ENCODE measurements at regions not wholly inside any gene's neighbourhood (a gene's known extent, or its start where the extent isn't known, plus 50 kb on each side); places are given as distances from the start of the nearest gene placed in this dataset.

DNA sequence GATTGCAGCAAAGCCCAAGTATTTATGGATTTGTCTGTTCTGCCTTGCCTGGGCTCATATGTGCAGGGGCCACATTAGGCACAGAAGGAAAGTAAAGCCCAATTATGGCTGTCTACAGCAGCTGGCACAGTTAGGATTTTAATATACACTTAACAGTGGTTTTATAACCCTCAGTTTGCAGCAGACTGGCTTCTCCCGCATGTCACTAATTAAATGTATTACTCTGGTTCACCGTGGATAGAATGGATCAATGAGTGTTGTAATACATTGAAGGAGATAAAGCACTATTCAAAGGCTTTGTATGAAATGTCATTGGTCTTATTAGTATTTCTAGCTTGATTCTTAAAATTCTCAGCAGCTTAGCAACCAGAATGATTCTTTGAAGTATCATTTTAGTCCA, 320.2 kb downstream of the KCNS3 start:
- H3K4me3 ChIP-seq (ENCODE audit: control insufficient read depth in 1 of 2, extremely low read depth in 1 of 2, low read length in 1 of 2), result no peak overlapping the region
- 100% methylated on average over 1 of the region's 2 CpGs for WGBS (ENCODE audit: insufficient coverage)
- no peaks in the 10 kb centered on the region for H3K4me1 ChIP-seq (ENCODE audit: control insufficient read depth in 1 of 2, extremely low read depth in 1 of 2, insufficient read depth in 2 of 2, low read length in 2 of 2)
- no peak overlapping the region for H3K27ac ChIP-seq (ENCODE audit: low read length)
- Mint-ChIP-seq H3K36me3 (no peaks in the 10 kb centered on the region), H3K9me3 (peaks cover 0 to 6% (median 0%) of the 10 kb centered on the region in 3 donors), H3K27ac (no peak overlapping the region), H3K4me3 (no peak overlapping the region), H3K27me3 (peaks cover 4 to 11% of the 10 kb centered on the region in 2 donors), H3K4me1 (no peaks in the 10 kb centered on the region)
- ATAC-seq (replicated peaks in 1 of 4), result no peak
- CTCF ChIA-PET, result no interaction called here
- no peaks in the 10 kb centered on the region for H3K36me3 ChIP-seq (ENCODE audit: control insufficient read depth in 2 of 2, extremely low read depth in 1 of 2, insufficient read depth in 1 of 2, low read length in 1 of 2)
- POLR2A ChIA-PET, result no interaction called here
- no peaks in the 10 kb centered on the region for H3K9me3 ChIP-seq
- no peak for DNase-seq
- peaks cover 0 to 3% of the 10 kb centered on the region in 2 experiments for H3K27me3 ChIP-seq (replicated peaks in 1 of 2; ENCODE audit: control insufficient read depth in 2 of 2, extremely low read depth in 1 of 2, insufficient read depth in 2 of 2, low read length in 1 of 2)

DNA sequence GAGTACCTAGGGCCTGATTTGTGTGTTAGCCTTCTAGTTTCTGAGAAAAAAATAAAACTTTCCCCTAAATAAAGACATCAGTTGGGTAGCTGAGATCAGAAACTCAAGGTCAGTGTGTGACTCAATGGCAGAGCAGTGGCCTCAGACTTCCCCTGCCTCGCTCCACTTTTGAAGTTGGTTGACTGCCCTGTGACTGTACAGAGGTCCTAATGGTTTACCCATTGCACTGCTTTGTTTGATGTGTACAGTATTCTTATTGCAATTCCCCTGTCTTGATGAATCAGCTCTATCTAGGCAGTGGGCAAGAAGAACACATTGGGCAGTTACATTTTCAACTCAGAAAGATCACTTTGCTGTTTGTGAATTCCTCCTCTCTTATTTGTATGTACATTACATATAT, 315.7 kb downstream of the KCNS3 start:
- WGBS (ENCODE audit: insufficient coverage), result 100% methylated on average over 1 of the region's 1 CpG
- H3K4me3 ChIP-seq (ENCODE audit: control insufficient read depth in 1 of 2, extremely low read depth in 1 of 2, low read length in 1 of 2), result no peak overlapping the region
- no peaks in the 10 kb centered on the region for H3K27me3 ChIP-seq (replicated peaks in 1 of 2; ENCODE audit: control insufficient read depth in 2 of 2, extremely low read depth in 1 of 2, insufficient read depth in 2 of 2, low read length in 1 of 2)
- Mint-ChIP-seq H3K4me3 (no peak overlapping the region), H3K4me1 (no peaks in the 10 kb centered on the region), H3K27me3 (peaks cover 0 to 9% of the 10 kb centered on the region in 2 donors), H3K9me3 (no peaks in the 10 kb centered on the region), H3K27ac (no peak overlapping the region), H3K36me3 (no peaks in the 10 kb centered on the region)
- ChIA-PET CTCF (no interaction called here), POLR2A (no interaction called here)
- no peaks in the 10 kb centered on the region for H3K36me3 ChIP-seq (ENCODE audit: control insufficient read depth in 2 of 2, extremely low read depth in 1 of 2, insufficient read depth in 1 of 2, low read length in 1 of 2)
- H3K27ac ChIP-seq (ENCODE audit: low read length), result no peak overlapping the region
- no peaks in the 10 kb centered on the region for H3K4me1 ChIP-seq (ENCODE audit: control insufficient read depth in 1 of 2, extremely low read depth in 1 of 2, insufficient read depth in 2 of 2, low read length in 2 of 2)
- no peak for DNase-seq
- H3K9me3 ChIP-seq, result no peaks in the 10 kb centered on the region
- ATAC-seq (replicated peaks in 1 of 4), result no peak

DNA sequence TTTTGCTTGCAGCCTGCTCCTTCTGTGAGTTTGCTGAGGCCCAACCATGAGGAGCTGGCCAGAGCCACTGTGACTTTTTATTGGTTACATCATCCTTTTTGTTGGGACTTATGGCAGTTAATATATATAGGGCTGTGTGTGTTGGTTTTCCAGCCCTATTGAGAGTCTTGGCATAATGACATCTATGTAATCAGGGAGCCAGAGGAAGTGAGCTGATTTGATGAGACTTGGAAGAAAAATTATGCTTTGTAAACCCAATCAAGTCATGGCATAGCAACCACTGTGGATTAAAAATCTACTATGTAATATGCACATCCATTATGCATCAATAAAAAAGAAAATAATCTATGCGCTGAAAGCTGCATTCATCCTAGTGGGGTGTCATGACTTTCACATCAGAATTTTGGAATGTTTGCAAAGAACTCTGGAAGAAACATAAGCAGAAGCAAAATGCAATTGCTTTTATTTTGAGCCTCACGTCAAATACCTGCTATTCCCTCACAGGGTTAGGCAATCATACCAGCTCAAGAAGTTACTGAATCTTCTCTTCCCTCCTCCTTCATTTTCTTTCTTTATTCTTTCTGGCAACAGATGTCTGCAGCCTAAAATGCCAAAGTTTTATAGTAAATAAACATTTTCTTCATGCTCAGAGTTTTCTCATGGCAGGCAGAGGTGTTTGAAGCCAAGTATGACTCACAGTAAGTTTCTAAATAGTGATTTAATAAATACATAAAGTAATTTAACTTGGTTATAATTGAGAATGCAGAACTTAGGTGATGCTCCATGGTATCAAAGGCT, 308.5 kb downstream of the KCNS3 start:
- H3K36me3 ChIP-seq (ENCODE audit: control insufficient read depth in 2 of 2, extremely low read depth in 1 of 2, insufficient read depth in 1 of 2, low read length in 1 of 2), result no peaks in the 10 kb centered on the region
- WGBS (ENCODE audit: insufficient coverage), result 100% methylated on average over 1 of the region's 2 CpGs
- H3K4me3 ChIP-seq (ENCODE audit: control insufficient read depth in 1 of 2, extremely low read depth in 1 of 2, low read length in 1 of 2), result no peak overlapping the region
- Mint-ChIP-seq H3K9me3 (no peaks in the 10 kb centered on the region), H3K27ac (no peak overlapping the region), H3K27me3 (peaks cover 3 to 12% of the 10 kb centered on the region in 2 donors), H3K4me3 (no peak overlapping the region), H3K36me3 (no peaks in the 10 kb centered on the region), H3K4me1 (no peaks in the 10 kb centered on the region)
- DNase-seq, result no peak
- H3K4me1 ChIP-seq (ENCODE audit: control insufficient read depth in 1 of 2, extremely low read depth in 1 of 2, insufficient read depth in 2 of 2, low read length in 2 of 2), result no peaks in the 10 kb centered on the region
- peaks cover 0 to 6% of the 10 kb centered on the region in 2 experiments for H3K27me3 ChIP-seq (replicated peaks in 1 of 2; ENCODE audit: control insufficient read depth in 2 of 2, extremely low read depth in 1 of 2, insufficient read depth in 2 of 2, low read length in 1 of 2)
- ChIA-PET CTCF (no interaction called here), POLR2A (no interaction called here)
- H3K9me3 ChIP-seq, result no peaks in the 10 kb centered on the region
- no peak overlapping the region for H3K27ac ChIP-seq (ENCODE audit: low read length)
- ATAC-seq (replicated peaks in 1 of 4), result no peak

DNA sequence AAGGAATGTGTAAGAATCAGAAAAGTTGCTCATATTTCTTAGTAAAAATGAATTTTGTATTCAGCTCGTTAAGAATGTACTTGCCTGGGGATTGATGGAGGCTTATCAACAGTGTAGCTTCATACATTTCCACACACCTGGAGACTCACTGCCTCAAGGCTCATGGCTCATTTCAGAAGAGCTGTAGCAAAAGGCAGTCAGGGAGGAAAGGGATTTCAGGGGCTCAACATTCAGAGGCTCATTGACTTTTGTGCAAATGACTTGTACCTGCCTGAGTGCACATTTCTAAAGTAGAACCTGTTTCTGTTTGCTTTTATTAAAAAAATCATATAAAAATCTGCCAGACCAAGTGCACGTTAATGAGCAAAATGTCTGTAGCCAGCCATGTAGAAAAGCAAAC, 304.4 kb downstream of the KCNS3 start:
- Histone ChIP-seq H3K27ac (ENCODE audit: low read length) (no peak overlapping the region), H3K4me3 (ENCODE audit: control insufficient read depth in 1 of 2, extremely low read depth in 1 of 2, low read length in 1 of 2) (no peak overlapping the region), H3K27me3 (replicated peaks in 1 of 2; ENCODE audit: control insufficient read depth in 2 of 2, extremely low read depth in 1 of 2, insufficient read depth in 2 of 2, low read length in 1 of 2) (peaks cover 0 to 6% of the 10 kb centered on the region in 2 experiments), H3K36me3 (ENCODE audit: control insufficient read depth in 2 of 2, extremely low read depth in 1 of 2, insufficient read depth in 1 of 2, low read length in 1 of 2) (no peaks in the 10 kb centered on the region), H3K9me3 (no peaks in the 10 kb centered on the region), H3K4me1 (ENCODE audit: control insufficient read depth in 1 of 2, extremely low read depth in 1 of 2, insufficient read depth in 2 of 2, low read length in 2 of 2) (no peaks in the 10 kb centered on the region)
- POLR2A ChIA-PET, result no interaction called here
- Mint-ChIP-seq H3K36me3 (no peaks in the 10 kb centered on the region), H3K4me3 (no peak overlapping the region), H3K4me1 (no peaks in the 10 kb centered on the region), H3K27me3 (peaks cover 3 to 16% of the 10 kb centered on the region in 2 donors), H3K9me3 (no peaks in the 10 kb centered on the region), H3K27ac (no peak overlapping the region)
- DNase-seq (no peak), ATAC-seq (replicated peaks in 1 of 4) (no peak)
- CTCF ChIA-PET, result no interaction called here
- no CpG with 5 or more reads among the region's 2 CpGs for WGBS (ENCODE audit: insufficient coverage)

DNA sequence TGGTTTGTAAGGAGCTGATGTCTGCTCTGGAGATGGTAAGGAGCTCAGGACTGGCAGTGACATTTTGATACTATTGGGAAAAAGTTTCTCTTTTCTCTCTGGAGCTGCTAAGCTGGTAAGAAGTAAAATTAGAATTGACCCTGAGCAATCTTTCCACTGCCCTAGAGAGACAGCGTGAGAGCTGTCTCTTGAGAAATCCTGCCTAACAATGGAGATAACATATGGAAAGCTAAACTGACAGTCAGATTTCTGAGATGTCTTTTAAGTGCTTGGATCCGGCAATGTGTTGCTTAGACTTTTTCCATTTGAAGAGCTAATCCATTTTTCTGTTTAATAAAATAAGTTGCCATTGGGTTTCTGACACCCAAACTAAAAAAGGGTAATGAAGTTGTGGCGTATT, 302.4 kb downstream of the KCNS3 start:
- Mint-ChIP-seq H3K36me3 (no peaks in the 10 kb centered on the region), H3K4me1 (no peaks in the 10 kb centered on the region), H3K9me3 (no peaks in the 10 kb centered on the region), H3K27ac (no peak overlapping the region), H3K27me3 (peaks cover 3 to 16% of the 10 kb centered on the region in 2 donors), H3K4me3 (no peak overlapping the region)
- ChIA-PET POLR2A (no interaction called here), CTCF (interaction anchor here (0.6 kb wide), 3 partner anchors 16 to 1844 kb away, joined by 3 to 6 read pairs (median 4); no protein-coding TSS in a partner anchor)
- peaks cover 0 to 6% of the 10 kb centered on the region in 2 experiments for H3K27me3 ChIP-seq (replicated peaks in 1 of 2; ENCODE audit: control insufficient read depth in 2 of 2, extremely low read depth in 1 of 2, insufficient read depth in 2 of 2, low read length in 1 of 2)
- H3K4me1 ChIP-seq (ENCODE audit: control insufficient read depth in 1 of 2, extremely low read depth in 1 of 2, insufficient read depth in 2 of 2, low read length in 2 of 2), result no peaks in the 10 kb centered on the region
- no peak for ATAC-seq (replicated peaks in 1 of 4)
- H3K27ac ChIP-seq (ENCODE audit: low read length), result no peak overlapping the region
- H3K36me3 ChIP-seq (ENCODE audit: control insufficient read depth in 2 of 2, extremely low read depth in 1 of 2, insufficient read depth in 1 of 2, low read length in 1 of 2), result no peaks in the 10 kb centered on the region
- no peak for DNase-seq
- no peak overlapping the region for H3K4me3 ChIP-seq (ENCODE audit: control insufficient read depth in 1 of 2, extremely low read depth in 1 of 2, low read length in 1 of 2)
- H3K9me3 ChIP-seq, result no peaks in the 10 kb centered on the region
- WGBS (ENCODE audit: insufficient coverage), result 92% methylated on average over 2 of the region's 3 CpGs

DNA sequence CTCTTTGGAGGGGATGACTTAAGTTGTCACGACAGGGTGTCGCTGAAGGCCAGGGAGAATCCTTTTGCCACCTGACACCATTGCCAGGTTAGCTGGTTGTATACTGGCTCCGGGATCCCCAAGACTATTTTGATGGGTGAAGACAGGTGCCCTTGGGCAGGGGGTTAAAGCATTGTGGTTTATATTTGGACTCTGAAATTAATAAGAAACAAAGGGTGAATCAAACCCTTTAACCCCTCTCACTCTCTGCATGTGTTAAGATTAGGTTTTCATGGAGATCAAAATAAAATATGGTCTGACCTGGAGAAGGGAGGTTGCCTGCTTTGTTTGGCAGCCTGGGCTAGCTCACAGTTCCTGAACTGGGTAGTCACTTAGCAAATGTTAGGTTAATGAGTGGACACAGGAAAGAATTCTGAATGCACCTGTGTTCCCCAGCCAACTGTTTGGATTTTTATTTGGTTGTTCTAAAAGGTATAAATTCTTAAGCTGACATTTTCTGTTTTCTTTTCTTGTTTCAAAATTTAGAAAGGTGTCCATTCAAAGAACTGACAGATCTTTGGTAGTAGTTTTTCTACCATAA, 301.7 kb downstream of the KCNS3 start:
- no peaks in the 10 kb centered on the region for H3K9me3 ChIP-seq
- H3K27me3 ChIP-seq (replicated peaks in 1 of 2; ENCODE audit: control insufficient read depth in 2 of 2, extremely low read depth in 1 of 2, insufficient read depth in 2 of 2, low read length in 1 of 2), result peaks cover 0 to 3% of the 10 kb centered on the region in 2 experiments
- H3K4me3 ChIP-seq (ENCODE audit: control insufficient read depth in 1 of 2, extremely low read depth in 1 of 2, low read length in 1 of 2), result no peak overlapping the region
- Mint-ChIP-seq H3K9me3 (no peaks in the 10 kb centered on the region), H3K36me3 (no peaks in the 10 kb centered on the region), H3K27me3 (peaks cover 3 to 14% of the 10 kb centered on the region in 2 donors), H3K4me1 (no peaks in the 10 kb centered on the region), H3K27ac (no peak overlapping the region), H3K4me3 (no peak overlapping the region)
- no peaks in the 10 kb centered on the region for H3K36me3 ChIP-seq (ENCODE audit: control insufficient read depth in 2 of 2, extremely low read depth in 1 of 2, insufficient read depth in 1 of 2, low read length in 1 of 2)
- WGBS (ENCODE audit: insufficient coverage), result 100% methylated on average over 1 of the region's 3 CpGs
- CTCF ChIA-PET, result no interaction called here
- no peak overlapping the region for H3K27ac ChIP-seq (ENCODE audit: low read length)
- DNase-seq (no peak), ATAC-seq (replicated peaks in 1 of 4) (no peak)
- H3K4me1 ChIP-seq (ENCODE audit: control insufficient read depth in 1 of 2, extremely low read depth in 1 of 2, insufficient read depth in 2 of 2, low read length in 2 of 2), result no peaks in the 10 kb centered on the region
- POLR2A ChIA-PET, result no interaction called here
